CD4-positive, alpha-beta T cell treated with Interleukin-15 for 4 hours (primary cell): ENCODE measurements at regions not wholly inside any gene's neighbourhood (a gene's known extent, or its start where the extent isn't known, plus 50 kb on each side); places are given as distances from the start of the nearest gene placed in this dataset.

Source experiments
- DNase-seq: peaks from one replicate; pipeline ENCODE4 v3.0.0-alpha.2; 2020; ENCODE audit warnings: low spot score

GRCh38 chr4:132865458-132865857 lies 283.6 kb upstream of the PCDH10 start:
- no peak for DNase-seq

DNA sequence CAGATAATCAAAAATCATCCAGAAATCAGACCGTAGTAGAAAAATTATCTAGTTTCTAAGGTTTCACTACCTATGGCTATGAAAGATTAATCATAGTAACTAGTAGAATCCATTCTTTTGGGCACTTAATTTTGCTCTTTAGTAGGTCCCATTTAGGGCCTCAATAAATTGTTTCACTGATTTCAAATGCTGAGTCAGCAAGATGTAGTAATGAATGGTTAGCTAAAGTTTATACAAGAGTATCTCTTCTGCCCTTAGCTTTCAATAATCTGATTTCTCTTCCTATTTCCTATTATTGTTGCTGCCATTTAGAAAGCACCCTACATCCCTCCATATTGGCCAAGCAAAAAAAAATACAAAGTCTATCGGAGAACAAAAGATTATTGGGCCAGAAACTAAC lies 283.2 kb upstream of the PCDH10 start:
- DNase-seq = no peak

DNA sequence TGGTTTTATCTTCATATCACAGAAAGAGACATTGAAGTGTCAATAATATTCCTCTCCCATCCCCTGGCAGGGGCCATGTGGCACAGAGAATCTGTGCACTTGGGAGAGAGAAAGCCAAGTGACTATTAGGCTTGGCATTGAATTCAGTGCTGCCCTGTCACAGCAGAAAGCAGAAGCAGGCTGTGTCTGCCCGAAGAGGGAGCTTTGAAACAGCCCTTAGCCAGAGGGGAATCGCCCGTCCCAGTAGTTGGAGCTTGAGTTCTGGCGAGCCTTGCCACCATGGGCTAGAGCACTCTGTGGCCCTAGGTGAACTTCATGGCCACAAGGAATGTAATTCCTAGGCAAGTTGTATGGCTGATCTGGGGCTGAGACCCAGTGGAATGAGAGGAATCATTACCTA lies 282.5 kb upstream of the PCDH10 start:
- no peak for DNase-seq

GRCh38 chr4:132893787-132894186 lies 255.3 kb upstream of the PCDH10 start:
- no peak for DNase-seq

GRCh38 chr4:132901224-132901623 lies 247.9 kb upstream of the PCDH10 start:
- DNase-seq = no peak

GRCh38 chr4:132910229-132910748 lies 238.8 kb upstream of the PCDH10 start:
- no peak for DNase-seq

GRCh38 chr4:132918096-132918495 lies 231.0 kb upstream of the PCDH10 start:
- no peak for DNase-seq

- no peak for DNase-seq
Measured at GRCh38 chr4:132923516-132923915, 225.6 kb upstream of the PCDH10 start.

DNA sequence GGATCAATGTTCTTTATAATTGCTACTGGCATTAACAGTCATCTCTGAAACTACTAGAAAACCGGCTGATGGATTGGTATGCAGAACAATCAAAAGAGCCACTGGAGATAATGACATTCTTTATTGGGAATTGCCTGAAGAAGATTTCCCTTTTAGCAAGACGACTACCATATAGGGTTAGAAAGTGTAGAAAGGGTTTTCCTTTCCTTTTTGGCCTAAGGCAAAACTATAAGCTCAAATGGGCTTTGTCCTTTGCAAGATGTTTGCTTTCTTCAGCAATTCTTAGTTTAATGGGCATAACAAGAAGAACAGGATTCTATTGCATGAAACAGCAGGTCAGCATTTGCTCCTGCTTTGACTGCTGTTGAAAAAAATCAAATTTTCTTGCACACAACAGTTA lies 214.2 kb upstream of the PCDH10 start:
- no peak for DNase-seq

DNA sequence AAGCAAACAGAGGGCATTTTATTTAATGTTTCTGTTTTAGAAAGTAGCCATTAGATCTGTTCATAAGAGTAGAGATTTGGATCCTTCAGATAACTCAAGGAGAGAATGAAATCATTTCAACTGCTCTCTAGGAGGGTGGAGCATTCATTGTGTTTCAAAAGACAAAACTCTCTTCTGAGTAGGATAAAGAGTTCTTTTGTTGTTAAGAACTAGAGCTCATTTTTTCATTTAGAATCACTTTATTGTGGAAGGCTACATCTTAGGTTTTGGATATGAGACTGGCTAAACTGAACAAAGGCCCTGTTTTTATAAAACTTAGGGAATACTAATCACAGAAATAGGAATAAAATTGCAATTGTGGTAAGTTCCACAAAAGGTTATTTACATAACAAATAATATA lies 193.9 kb upstream of the PCDH10 start:
- DNase-seq = no peak

DNA sequence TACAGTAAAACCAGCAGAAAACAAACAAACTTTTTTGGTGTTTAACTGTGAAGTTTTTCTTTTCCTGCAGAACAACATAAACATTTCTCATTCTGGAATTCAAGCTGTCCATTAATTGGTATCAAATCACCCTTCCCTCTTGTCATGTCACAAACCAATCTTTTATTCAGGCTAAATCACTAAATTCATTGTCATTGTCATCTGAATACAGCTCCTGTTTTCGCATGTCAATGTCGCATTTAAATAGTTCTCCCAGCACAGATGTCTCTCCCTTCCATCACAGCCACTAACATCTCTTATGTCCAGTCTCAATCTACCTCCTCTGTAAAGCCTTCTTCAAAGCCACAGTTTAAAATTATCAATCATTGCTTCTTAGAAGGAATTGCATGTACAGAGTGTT lies 192.1 kb upstream of the PCDH10 start:
- no peak for DNase-seq

- DNase-seq = no peak
Measured at GRCh38 chr4:132958457-132959263, 190.4 kb upstream of the PCDH10 start.

DNA sequence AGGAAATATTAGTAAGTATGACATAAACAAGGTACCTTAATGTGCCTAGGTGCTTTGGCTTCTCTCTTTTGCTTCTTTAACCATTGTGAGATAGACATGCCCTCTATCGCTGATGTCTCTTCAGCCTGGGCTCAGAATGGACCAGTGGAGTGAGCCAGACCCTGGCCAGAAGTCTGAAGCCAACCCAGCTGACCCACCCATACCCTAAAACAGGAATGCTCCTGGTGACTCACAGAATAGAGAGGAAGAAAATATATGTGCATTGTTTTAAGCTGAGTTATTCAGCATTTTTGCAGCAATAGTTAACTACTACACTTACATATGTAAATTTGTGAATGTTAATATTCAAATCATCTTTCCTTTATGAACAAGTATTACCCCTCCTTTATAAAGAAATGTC lies 167.5 kb upstream of the PCDH10 start:
- no peak for DNase-seq

GRCh38 chr4:132982151-132982550 lies 166.9 kb upstream of the PCDH10 start:
- no peak for DNase-seq

DNA sequence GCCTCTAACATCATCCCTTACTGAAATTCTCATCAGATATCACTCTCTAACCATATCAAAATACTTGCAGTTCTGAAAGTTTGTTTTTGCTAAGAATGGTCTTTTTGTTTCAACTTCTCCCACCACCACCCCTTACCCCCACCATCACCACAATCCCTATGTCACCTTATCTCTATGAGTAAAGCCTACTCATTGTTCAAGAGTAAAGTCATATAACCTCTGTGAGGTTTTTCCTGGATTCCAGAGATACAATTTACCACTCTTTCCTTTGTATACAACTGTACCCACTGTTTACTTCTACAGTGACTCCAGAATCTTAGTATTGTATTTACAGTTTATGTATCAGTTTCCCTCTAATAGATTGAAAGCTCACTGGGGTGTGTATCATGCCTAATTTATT lies 158.0 kb upstream of the PCDH10 start:
- no peak for DNase-seq

- DNase-seq = no peak
Measured at GRCh38 chr4:132992686-132993085, 156.4 kb upstream of the PCDH10 start.

DNA sequence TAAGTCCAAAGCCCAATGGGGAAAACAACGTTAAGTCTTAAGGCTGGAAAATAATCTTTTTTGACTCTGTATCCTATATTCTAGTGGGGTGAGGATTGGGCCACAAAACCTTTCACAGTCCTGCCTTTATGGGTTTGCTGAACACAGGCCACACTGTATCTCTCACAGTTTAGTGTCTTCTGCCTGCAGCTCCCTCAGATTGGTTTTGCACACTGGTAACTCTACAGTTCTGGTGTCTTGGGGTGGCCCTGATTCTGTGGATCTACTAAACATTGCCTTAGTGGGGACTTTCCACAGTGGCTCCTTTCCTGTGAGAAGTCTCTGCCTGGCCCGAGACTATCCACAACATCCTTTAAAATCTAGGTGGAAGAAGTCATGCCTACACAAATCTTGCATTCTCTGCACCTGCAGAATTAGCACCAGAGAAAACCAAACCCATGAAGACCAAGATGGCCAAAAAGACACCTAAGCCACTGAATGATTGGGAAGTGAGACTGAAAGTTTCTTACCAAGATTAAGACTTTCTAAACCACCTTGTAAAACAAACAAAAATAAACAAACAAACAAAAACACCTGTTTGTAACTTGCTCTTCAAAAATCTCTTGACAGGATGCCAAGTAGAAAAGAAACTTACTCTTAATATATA lies 150.4 kb upstream of the PCDH10 start:
- DNase-seq = no peak

DNA sequence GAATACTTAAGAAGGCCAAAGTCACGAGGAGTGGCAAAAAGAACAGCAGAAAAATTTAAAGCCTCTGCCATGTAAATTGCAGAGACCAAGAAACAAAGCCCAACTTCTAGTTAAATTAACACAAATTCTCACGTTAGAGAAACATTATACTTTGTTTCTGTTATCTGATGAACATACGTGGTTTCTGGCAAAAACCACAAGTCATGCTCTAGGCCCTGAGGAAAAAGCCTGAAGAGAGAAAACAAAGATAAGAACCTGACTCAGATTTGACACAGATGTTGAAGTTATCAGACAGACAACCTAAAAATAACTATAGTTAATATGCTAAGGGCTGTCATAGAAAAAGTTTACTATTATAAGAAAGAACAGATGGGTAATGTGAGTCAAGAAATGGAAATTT lies 149.1 kb upstream of the PCDH10 start:
- no peak for DNase-seq

DNA sequence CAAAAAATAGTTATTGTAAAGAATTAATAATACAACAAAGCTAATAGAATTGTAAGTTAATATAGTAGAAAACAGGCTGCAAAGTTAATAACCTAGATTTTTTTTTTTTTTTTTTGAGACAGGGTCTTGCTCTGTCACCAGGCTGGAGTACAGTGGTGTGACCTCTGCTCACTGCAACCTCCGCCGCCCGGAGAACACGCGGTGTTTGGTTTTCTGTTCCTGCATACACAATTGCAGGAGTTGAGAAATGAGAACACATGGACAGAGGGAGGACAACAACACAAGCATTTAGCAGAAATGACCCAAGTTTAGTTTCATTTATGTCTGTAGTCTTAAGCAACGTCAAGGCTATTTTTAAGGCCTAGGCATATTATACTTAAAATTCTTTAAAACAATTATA lies 145.9 kb upstream of the PCDH10 start:
- DNase-seq = no peak

- DNase-seq = no peak
Measured at GRCh38 chr4:133014473-133015135, 134.5 kb upstream of the PCDH10 start.

DNA sequence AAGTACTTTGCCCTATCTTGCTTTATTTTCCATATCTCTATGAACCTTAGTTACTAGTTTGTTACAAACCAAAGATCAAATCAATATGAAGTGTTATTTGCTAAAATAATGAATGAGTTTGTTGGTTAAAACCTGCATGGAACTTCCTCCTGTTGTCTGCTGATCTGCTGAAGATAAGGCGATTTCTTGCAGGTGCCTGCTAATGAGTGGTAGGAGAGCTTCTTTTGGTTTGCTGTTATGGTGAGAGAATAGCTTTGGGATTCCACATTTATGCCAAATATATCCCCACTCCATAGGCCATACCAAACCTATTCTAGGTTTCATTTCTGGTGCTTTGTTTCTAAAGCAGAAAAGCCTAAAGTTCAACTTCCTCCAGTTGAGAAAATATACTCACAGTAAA lies 103.8 kb upstream of the PCDH10 start:
- DNase-seq = no peak

GRCh38 chr4:133046156-133046555 lies 102.9 kb upstream of the PCDH10 start:
- DNase-seq = no peak

DNA sequence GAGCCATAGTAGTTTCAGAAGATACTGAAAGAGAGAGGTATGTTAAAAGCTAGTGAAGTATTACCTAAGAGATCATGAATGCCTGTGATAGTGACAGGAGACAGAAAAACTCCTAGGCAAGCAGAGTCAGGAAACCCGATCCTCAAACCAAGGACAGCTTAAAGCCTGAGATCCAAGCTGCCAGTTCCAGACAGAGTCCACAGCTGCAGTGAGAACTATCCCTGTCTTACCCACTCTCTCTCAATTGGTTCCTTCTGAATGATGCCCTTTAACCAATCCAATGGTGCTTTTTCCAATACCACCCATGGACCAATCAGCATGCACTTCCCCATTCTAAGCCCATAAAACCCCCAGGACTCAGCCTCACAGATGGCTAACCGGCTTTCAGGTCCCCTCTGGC lies 90.4 kb upstream of the PCDH10 start:
- DNase-seq = no peak
